Stimulated activated CD8-positive, alpha-beta memory T cell treated with anti-CD3 and anti-CD28 coated beads, Interleukin-15, amount 100 ng/mL, for 4 hours (primary cell): ENCODE measurements at regions not wholly inside any gene's neighbourhood (a gene's known extent, or its start where the extent isn't known, plus 50 kb on each side); places are given as distances from the start of the nearest gene placed in this dataset.
A peak's percentile ranks its signal among the peaks of the same experiment; 100 is the strongest.
"Not testable (repeated sequence)": the region's sequence is repeated elsewhere in the genome, so short reads cannot be mapped to it uniquely, and the experiment has no call there.

ENCODE experiments used
- DNase-seq, 2 donors: peaks; one replicate each; pipeline ENCODE4 v3.0.0-alpha.2; 2020; ENCODE audit warnings: low read depth in 2 of 2

DNA sequence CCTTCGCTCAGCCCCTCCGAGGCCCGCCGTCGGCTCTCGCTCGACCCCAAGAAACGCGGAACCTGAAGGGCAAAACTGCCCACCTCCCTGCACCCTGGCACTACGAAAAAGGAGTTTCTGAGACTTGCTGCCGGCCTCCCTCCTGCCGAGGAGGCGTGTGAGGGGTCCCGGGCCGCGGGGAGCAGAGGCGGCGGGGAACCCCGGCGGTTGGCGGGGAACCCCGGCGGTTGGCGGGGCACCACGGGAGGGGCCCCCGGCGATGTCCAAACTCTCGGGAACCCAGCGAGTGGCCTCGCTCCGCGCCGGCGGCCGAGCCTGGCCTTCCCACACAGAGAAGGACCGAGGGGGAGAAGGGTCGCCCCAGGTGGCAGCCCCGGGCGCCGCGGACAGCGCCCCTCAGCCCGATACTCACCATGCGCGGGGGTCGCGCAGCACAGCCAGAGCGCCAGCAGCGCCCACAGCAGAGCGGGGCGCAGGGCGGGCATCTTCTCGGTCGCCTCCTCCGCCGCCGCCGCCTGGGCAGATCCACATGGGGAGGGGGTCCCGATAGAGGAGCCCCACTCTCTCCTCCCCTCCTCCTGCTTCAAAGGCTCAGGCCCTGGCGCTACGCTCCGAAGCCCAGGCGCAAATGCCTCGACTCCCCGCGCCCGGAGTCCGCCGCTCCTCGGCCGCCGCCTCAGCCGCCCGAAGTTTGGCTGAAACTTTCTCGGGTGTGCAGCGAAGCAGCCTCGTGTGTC lies 69.4 kb upstream of the NUDT4B start:
- DNase-seq = peak in 1 of 2 donors; percentile 13

DNA sequence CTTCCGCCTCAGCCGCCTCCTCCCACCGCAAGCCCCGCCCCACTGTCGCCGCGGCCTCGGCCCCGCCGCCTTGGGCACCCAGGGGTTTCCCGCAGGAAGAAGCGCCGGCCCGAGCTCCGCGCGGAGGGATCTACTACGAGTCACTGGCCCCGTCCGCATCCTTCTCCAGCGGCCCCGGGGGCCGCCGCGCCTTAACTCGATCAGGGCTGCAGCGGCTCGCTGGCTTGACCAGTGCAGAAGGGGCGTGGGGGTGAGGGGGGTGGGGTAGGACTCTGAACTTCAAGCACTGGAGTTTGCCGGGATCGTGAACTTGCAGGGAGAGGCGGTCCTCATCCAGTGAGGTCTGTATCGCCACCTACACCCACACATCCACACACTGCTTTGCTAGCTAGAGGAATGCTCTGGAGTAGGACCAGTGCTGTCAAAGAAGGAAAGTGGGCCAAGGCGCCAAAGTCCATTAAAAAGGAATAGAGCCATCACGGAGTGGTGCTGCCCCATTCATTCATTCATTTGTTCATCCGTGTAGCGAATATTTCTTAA lies 68.7 kb upstream of the NUDT4B start:
- not testable (repeated sequence) for DNase-seq

DNA sequence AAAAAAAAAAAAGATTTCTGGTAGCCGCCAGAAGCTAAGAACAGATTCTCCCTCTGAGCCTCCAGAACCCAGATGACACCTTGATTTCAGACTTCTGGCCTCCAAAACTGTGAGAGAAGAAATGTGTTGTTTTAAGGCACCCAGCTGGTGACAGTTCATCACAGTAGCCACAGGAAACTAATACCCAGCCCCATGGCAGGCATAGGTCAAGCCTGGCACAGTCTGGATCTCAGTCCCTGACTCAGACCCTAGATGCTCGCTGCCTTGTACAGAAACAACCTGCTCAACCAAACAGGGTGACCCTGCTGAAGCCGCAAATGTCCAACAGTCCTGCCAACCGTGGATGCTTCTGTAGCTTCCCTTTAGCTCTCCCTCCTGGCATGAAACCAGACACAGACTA lies 61.8 kb upstream of the NUDT4B start:
- not testable (repeated sequence) for DNase-seq

DNA sequence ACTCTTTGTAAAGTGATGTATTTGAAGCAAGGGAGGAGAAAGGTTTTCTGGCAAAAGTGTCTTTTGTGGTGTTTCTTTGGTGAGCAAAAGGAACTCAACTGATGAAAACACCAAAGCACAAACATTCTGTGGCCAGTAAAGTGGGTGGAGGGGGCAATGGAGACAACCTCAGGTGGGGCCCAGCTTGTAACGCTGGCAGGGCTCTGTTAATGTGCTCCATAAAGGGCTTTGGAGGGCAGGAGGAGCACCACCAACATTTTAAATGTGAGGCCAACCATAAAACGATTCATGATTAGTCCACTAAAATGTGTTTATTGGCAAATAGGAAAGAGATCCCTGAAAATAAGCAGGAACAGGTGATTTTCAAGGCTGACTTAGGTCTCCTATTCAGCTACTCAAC lies 61.2 kb upstream of the NUDT4B start:
- DNase-seq = not testable (repeated sequence)
